OCI-LY1 (cell line): ENCODE measurements at regions not wholly inside any gene's neighbourhood (a gene's known extent, or its start where the extent isn't known, plus 50 kb on each side); places are given as distances from the start of the nearest gene placed in this dataset.

ENCODE experiments used
- H2AFZ ChIP-seq: fragments of 200-600 bp; sonication (generic), shearing (Covaris generic); 2 replicates; pipeline ENCODE4 v1.6.0; 2014; ENCODE audit warnings: antibody characterized with exemption, mild to moderate bottlenecking, low read length
- H3F3A ChIP-seq: fragments of 200-600 bp; sonication (generic), shearing (Covaris generic); 2 replicates; pipeline ENCODE4 v1.6.0; 2014; ENCODE audit warnings: mild to moderate bottlenecking, antibody characterized with exemption, low read length, moderate library complexity; ENCODE audit not compliant: insufficient read depth
- H3K27ac ChIP-seq: fragments of 200-600 bp; sonication (generic); 2 replicates; pipeline ENCODE4 v1.5.1; 2014; ENCODE audit warnings: low read length, mixed run types, mild to moderate bottlenecking, low read depth; ENCODE audit not compliant: poor library complexity, severe bottlenecking
- H3K27me3 ChIP-seq: fragments of 200-600 bp; sonication (generic); 2 replicates; pipeline ENCODE4 v1.6.0; 2014; ENCODE audit warnings: antibody characterized with exemption, mild to moderate bottlenecking, low read length, moderate library complexity; ENCODE audit not compliant: insufficient read depth
- H3K36me3 ChIP-seq: fragments of 200-600 bp; sonication (generic); 2 replicates; pipeline ENCODE4 v1.6.1; 2014; ENCODE audit warnings: mild to moderate bottlenecking, antibody characterized with exemption, low read length, moderate library complexity, mixed read lengths; ENCODE audit not compliant: insufficient read depth
- H3K4me1 ChIP-seq: fragments of 200-600 bp; sonication (generic); 2 replicates; pipeline ENCODE4 v1.5.1; 2014; ENCODE audit warnings: mild to moderate bottlenecking, low read length, moderate library complexity; ENCODE audit not compliant: insufficient read depth, severe bottlenecking
- H3K4me2 ChIP-seq: fragments of 200-600 bp; sonication (generic), shearing (Covaris generic); 2 replicates; pipeline ENCODE4 v1.6.1; 2014; ENCODE audit warnings: low read length
- H3K4me3 ChIP-seq: fragments of 200-600 bp; sonication (generic); 2 replicates; pipeline ENCODE4 v1.5.1; 2014; ENCODE audit warnings: low read length, low read depth, mild to moderate bottlenecking, mixed read lengths; ENCODE audit not compliant: poor library complexity, severe bottlenecking
- H3K79me2 ChIP-seq: fragments of 200-600 bp; shearing (Covaris generic); 2 replicates; pipeline ENCODE4 v1.6.1; 2016; ENCODE audit warnings: mixed run types, low read length, mixed read lengths; ENCODE audit not compliant: insufficient read depth
- H3K9ac ChIP-seq: fragments of 200-600 bp; sonication (generic), shearing (Covaris generic); 2 replicates; pipeline ENCODE4 v1.6.1; 2014; ENCODE audit warnings: mild to moderate bottlenecking, low read length, mixed read lengths
- H3K9me2 ChIP-seq: fragments of 200-600 bp; sonication (generic), shearing (Covaris generic); 2 replicates; pipeline ENCODE4 v1.6.1; 2014; ENCODE audit warnings: low read depth, mild to moderate bottlenecking, low read length, mixed read lengths
- H3K9me3 ChIP-seq: fragments of 200-600 bp; shearing (Covaris generic); 2 replicates; pipeline ENCODE4 v1.6.1; 2014; ENCODE audit warnings: low read length, mixed read lengths
- H4K20me1 ChIP-seq: fragments of 200-600 bp; sonication (generic), shearing (Covaris generic); 2 replicates; pipeline ENCODE4 v1.6.0; 2016; ENCODE audit warnings: mild to moderate bottlenecking, low read length; ENCODE audit not compliant: insufficient read depth
- EZH2 ChIP-seq: fragments of 200-600 bp; sonication (generic), shearing (Covaris generic); IDR thresholded peaks from 2 replicates; pipeline ENCODE4 v1.8.0; 2017; ENCODE audit warnings: borderline replicate concordance, mixed run types, mild to moderate bottlenecking, antibody characterized with exemption, low read length, moderate library complexity, mixed read lengths
- TF ChIP-seq, protein P1 (sequence below): fragments of 200-600 bp; sonication (generic), shearing (Covaris generic); IDR thresholded peaks from 2 replicates; pipeline ENCODE4 v1.5.1; 2017; ENCODE audit warnings: mild to moderate bottlenecking, antibody characterized with exemption, low read length, moderate library complexity, mixed read lengths

DNA sequence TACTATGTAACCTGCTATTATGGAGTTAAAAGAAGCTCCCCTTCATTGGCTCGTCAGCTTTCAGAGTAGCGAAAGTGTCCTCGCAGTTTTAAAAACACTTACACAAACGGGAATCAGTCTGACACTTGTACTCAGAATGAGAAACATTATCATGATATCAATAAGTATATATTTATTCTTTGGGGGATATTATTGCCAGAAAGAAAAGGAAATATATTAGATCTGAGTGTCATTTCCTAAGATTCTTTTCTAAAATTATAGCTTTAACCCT is 584.5 kb downstream of the ZEB2 start:
- Histone ChIP-seq H3K9ac (no peak overlapping the region), H3K9me3 (no peaks in the 10 kb centered on the region), H2AFZ (no peak overlapping the region), H3F3A (no peaks in the 10 kb centered on the region), H3K4me3 (no peak overlapping the region), H3K9me2 (no peaks in the 10 kb centered on the region), H3K27ac (no peak overlapping the region), H4K20me1 (no peaks in the 10 kb centered on the region), H3K4me2 (no peak overlapping the region), H3K4me1 (peaks cover 20% of the 10 kb centered on the region), H3K79me2 (no peaks in the 10 kb centered on the region), H3K27me3 (no peaks in the 10 kb centered on the region), H3K36me3 (no peaks in the 10 kb centered on the region)
- TF ChIP-seq EZH2, result no peak
- TF ChIP-seq, protein P1, sequence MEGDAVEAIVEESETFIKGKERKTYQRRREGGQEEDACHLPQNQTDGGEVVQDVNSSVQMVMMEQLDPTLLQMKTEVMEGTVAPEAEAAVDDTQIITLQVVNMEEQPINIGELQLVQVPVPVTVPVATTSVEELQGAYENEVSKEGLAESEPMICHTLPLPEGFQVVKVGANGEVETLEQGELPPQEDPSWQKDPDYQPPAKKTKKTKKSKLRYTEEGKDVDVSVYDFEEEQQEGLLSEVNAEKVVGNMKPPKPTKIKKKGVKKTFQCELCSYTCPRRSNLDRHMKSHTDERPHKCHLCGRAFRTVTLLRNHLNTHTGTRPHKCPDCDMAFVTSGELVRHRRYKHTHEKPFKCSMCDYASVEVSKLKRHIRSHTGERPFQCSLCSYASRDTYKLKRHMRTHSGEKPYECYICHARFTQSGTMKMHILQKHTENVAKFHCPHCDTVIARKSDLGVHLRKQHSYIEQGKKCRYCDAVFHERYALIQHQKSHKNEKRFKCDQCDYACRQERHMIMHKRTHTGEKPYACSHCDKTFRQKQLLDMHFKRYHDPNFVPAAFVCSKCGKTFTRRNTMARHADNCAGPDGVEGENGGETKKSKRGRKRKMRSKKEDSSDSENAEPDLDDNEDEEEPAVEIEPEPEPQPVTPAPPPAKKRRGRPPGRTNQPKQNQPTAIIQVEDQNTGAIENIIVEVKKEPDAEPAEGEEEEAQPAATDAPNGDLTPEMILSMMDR, result no peak

DNA sequence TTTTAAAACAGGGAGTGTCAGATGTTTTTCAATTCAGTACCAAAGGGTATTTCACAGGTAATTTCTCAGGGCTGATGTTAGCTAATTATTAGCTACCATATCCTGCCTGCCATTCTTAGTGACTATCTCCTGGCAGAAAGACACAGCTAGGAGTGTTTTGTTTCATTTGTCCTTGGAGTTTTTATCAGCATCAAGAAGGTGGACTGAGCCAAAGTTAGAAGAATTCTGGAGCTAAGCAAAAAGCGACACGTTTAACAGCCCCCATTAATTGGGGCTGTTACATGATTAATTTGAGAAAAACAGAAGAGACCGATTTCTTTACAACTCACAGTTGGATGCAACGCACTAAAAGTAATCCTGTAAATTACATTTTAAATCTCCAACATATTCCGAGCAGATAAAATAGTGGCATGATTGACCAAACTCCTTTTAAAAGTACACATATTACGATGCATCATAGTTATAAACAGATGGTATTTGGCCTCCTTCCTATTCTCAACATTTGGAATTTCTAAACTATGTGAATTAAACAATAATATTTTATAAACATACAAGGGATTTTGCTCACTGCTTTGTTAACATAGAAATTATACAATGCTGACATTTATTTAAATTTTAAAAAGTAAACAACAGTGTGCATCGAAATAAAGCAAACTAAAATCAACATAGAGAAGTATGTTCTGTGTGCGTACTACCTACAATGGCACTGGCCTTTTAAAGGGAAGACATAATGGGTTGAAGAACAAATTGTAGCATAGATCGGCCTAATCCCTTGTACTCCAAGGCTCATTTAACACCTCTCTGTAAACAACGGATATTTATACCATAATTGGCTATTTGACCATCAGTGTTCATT is 585.1 kb downstream of the ZEB2 start:
- Histone ChIP-seq H3K9me3 (no peaks in the 10 kb centered on the region), H3K27ac (no peak overlapping the region), H2AFZ (no peak overlapping the region), H3K4me2 (no peak overlapping the region), H3F3A (no peaks in the 10 kb centered on the region), H3K9me2 (no peaks in the 10 kb centered on the region), H3K9ac (no peak overlapping the region), H3K4me3 (no peak overlapping the region), H3K27me3 (no peaks in the 10 kb centered on the region), H3K4me1 (peaks cover 20% of the 10 kb centered on the region), H4K20me1 (no peaks in the 10 kb centered on the region), H3K79me2 (no peaks in the 10 kb centered on the region), H3K36me3 (no peaks in the 10 kb centered on the region)
- TF ChIP-seq, protein P1, result no peak
- no peak for TF ChIP-seq EZH2

DNA sequence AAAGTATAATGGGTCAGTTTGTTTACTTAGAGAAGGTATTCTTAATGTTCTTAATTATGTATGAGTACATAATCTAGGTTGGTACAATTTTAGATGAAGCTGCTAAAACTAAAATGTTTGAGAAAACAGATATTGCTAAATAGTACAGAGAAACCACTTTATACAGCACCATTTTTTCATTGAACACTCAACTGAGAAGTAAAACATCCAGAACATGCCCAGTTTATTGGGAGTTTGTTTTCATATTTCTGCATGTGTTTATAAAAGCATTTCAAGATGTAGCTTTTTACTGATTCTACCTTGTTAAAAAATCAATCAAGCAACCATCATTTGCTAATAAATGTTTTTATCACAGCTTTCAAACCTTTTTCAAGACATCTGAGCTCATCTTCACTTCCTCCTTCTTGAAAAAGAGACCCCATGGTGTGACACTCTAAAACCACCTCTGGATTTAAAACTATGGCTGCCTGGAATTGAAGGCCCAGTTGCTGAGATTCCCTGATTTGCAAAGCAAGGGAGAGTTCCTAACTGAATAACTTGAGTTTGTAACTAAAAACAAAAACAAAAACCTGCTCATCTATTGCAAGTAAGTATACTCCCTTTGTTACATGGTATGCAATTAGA is 585.9 kb downstream of the ZEB2 start:
- Histone ChIP-seq H3K79me2 (no peaks in the 10 kb centered on the region), H3K9me3 (no peaks in the 10 kb centered on the region), H3K9ac (no peak overlapping the region), H3K27ac (no peak overlapping the region), H3K4me2 (no peak overlapping the region), H3K36me3 (no peaks in the 10 kb centered on the region), H3F3A (no peaks in the 10 kb centered on the region), H3K9me2 (no peaks in the 10 kb centered on the region), H3K4me1 (peaks cover 20% of the 10 kb centered on the region), H3K27me3 (no peaks in the 10 kb centered on the region), H4K20me1 (no peaks in the 10 kb centered on the region), H2AFZ (no peak overlapping the region), H3K4me3 (no peak overlapping the region)
- TF ChIP-seq, protein P1, result no peak
- TF ChIP-seq EZH2, result no peak
